Spinal cord (tissue), 9 donors: ENCODE measurements at regions not wholly inside any gene's neighbourhood (a gene's known extent, or its start where the extent isn't known, plus 50 kb on each side); places are given as distances from the start of the nearest gene placed in this dataset.

Experiments
- DNase-seq, 6 donors: peaks; one replicate each; pipeline versions ENCODE4 v3.0.0 to v3.0.0-alpha.2; 2013 to 2015; ENCODE audit warnings: low spot score in 6 of 6, low read depth in 4 of 6
- H3K27ac ChIP-seq: one replicate; pipeline ENCODE4 v1.5.1; 2013; ENCODE audit warnings: low read depth, low read length, control low read depth
- H3K27me3 ChIP-seq: one replicate; pipeline ENCODE4 v1.6.1; 2013; ENCODE audit warnings: low read length; ENCODE audit not compliant: control insufficient read depth, insufficient read depth
- H3K36me3 ChIP-seq: one replicate; pipeline ENCODE4 v1.6.1; 2013; ENCODE audit warnings: low read length; ENCODE audit not compliant: control insufficient read depth, insufficient read depth
- H3K4me1 ChIP-seq: one replicate; pipeline ENCODE4 v1.6.1; 2013; ENCODE audit warnings: low read length; ENCODE audit not compliant: control insufficient read depth, insufficient read depth
- H3K4me3 ChIP-seq: one replicate; pipeline ENCODE4 v1.5.1; 2013; ENCODE audit warnings: low read depth, low read length, control low read depth
- H3K9me3 ChIP-seq: one replicate; pipeline ENCODE4 v1.6.1; 2013; ENCODE audit warnings: low read length; ENCODE audit not compliant: control insufficient read depth, insufficient read depth
- WGBS: methylation state at CpG from one replicate; pipeline ENCODE4 v1.1.5; 2013; ENCODE audit warnings: missing lambda C conversion rate; ENCODE audit not compliant: insufficient coverage; 5-methylcytosine and 5-hydroxymethylcytosine counted together
- donor health status: healthy.

DNA sequence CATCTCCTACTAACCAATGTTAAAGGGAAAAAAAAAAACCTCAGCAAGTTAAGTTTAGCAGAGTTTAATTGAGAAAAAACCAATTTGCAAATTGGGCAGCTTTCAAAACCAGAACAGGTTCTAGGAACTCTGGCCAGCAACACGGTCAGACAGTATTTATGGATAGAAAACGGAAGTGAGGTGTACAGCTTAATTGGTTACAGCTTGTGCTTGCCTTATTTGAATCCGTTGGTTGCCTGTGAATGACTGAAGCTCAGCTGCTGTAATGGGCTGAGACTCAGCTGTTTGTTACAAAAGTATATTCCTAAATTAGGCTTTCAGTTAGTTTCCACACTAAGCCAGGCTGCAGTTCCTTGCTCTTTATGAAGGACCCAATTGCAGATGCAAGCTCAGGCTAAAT is 217.0 kb downstream of the SREK1 start:
- Histone ChIP-seq H3K4me3 (no peak overlapping the region), H3K27me3 (no peaks in the 10 kb centered on the region), H3K27ac (no peak overlapping the region), H3K9me3 (no peaks in the 10 kb centered on the region), H3K36me3 (no peaks in the 10 kb centered on the region), H3K4me1 (no peaks in the 10 kb centered on the region)
- no peak for DNase-seq
- 60% methylated on average over 3 of the region's 3 CpGs for WGBS

DNA sequence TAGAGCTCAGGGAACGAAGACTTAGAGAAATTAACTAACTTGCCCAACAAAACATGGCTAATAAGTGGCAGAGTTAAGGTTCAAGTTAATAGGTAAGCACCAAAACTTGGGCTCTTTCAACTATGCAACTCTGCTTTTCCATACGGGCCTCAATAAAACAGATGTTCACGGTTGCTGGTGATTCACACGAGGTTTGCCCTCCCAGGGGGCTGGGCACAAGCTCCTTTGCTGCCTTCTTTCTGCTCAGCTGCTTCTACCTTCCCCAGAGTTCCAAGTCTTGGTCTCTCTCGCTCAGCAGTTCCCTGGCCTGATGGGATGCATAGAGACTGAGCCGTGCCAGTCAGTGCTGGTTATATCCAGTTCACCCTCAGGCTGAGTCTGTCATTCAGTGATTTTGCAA is 217.9 kb downstream of the SREK1 start:
- 57% methylated on average over 5 of the region's 6 CpGs for WGBS
- H3K4me1 ChIP-seq = no peaks in the 10 kb centered on the region
- no peak for DNase-seq
- H3K9me3 ChIP-seq = no peaks in the 10 kb centered on the region
- no peak overlapping the region for H3K4me3 ChIP-seq
- H3K36me3 ChIP-seq = no peaks in the 10 kb centered on the region
- no peaks in the 10 kb centered on the region for H3K27me3 ChIP-seq
- H3K27ac ChIP-seq = no peak overlapping the region

DNA sequence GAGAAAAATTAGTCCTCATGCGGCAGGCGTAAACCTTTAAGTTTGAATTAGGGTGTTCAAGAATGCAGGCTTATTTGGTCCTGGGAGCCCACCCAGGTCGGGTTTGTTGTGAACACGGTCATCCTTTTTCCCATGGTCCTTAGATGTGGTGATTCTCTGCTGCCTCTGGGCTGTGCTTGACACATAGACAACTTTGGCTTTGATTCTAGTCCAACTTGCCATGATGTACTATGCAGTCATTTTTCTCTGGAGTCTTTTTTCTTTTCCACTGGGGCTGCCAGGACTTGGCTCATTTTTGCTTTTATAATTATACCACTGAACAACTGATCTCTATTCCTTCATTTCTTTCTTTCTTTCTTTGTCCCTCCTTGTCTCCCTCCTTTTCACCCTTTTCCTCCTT is 218.6 kb downstream of the SREK1 start:
- Histone ChIP-seq H3K27ac (no peak overlapping the region), H3K4me1 (no peaks in the 10 kb centered on the region), H3K9me3 (no peaks in the 10 kb centered on the region), H3K4me3 (no peak overlapping the region), H3K27me3 (no peaks in the 10 kb centered on the region), H3K36me3 (no peaks in the 10 kb centered on the region)
- WGBS = 88% methylated on average over 4 of the region's 4 CpGs
- DNase-seq = no peak

DNA sequence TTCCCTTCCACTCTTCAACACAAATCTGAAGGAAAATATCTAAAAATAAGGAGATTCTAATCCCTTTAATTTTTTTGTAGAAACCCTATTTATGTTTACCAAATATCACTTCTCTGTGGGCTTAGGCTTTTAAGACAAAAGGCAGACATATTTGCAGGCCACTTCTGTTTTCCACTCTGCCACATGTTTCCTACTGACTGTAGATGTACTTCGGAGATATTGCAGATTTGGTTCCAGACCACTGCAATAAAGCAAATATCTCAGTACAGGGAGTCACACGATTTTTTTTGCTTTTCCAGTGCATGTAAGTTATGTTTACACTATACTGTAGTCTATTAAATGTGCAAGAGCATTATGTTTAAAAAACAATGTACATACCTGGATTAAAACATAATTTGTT is 219.0 kb downstream of the SREK1 start:
- Histone ChIP-seq H3K9me3 (no peaks in the 10 kb centered on the region), H3K36me3 (no peaks in the 10 kb centered on the region), H3K27me3 (no peaks in the 10 kb centered on the region), H3K4me3 (no peak overlapping the region), H3K27ac (no peak overlapping the region), H3K4me1 (no peaks in the 10 kb centered on the region)
- WGBS = no CpG with 5 or more reads among the region's 2 CpGs
- no peak for DNase-seq

DNA sequence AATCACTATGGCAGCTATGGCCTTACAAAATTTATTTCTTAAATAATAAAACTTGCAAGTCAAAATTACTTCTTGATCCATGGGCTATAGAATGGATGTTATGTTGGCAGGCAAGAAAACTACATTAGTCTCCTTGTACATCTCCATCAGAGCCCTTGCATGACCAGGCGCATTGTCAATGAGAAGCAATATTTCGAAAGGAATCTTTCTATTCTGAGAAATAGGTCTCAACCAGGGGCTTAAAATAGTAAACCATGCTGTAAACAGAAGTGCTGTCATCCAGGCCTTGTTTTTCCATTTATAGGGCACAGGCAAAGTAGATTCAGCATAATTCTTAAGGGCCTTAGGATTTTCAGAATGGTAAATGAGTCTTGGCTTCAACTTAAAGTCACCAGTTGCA is 220.1 kb downstream of the SREK1 start:
- Histone ChIP-seq H3K27ac (no peak overlapping the region), H3K27me3 (no peaks in the 10 kb centered on the region), H3K4me3 (no peak overlapping the region), H3K9me3 (no peaks in the 10 kb centered on the region), H3K36me3 (no peaks in the 10 kb centered on the region), H3K4me1 (no peaks in the 10 kb centered on the region)
- no peak for DNase-seq
- WGBS = no CpG with 5 or more reads among the region's 2 CpGs

DNA sequence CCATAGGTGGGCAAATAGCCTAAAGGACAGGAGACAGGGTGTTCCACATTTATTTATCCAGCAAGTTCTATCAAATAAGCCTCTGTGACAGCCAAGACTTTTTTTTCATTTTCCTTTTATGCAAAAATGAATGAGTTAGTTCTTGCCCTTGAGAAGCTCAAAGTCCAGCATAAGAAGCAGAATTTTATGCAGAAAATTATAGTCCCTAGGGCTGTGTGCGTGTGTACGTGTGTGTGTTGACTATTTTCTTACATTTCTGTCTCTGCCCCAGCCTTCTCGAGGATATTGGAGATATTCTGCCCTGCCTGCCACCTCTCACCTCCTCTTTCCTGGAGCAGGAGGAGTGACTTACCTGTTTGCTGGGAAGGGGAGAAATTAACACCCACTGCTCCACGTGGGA is 221.9 kb downstream of the SREK1 start:
- Histone ChIP-seq H3K27me3 (no peaks in the 10 kb centered on the region), H3K4me3 (no peak overlapping the region), H3K36me3 (no peaks in the 10 kb centered on the region), H3K27ac (no peak overlapping the region), H3K4me1 (no peaks in the 10 kb centered on the region), H3K9me3 (no peaks in the 10 kb centered on the region)
- no CpG with 5 or more reads among the region's 4 CpGs for whole genome bisulfite sequencing
- no peak for DNase-seq

DNA sequence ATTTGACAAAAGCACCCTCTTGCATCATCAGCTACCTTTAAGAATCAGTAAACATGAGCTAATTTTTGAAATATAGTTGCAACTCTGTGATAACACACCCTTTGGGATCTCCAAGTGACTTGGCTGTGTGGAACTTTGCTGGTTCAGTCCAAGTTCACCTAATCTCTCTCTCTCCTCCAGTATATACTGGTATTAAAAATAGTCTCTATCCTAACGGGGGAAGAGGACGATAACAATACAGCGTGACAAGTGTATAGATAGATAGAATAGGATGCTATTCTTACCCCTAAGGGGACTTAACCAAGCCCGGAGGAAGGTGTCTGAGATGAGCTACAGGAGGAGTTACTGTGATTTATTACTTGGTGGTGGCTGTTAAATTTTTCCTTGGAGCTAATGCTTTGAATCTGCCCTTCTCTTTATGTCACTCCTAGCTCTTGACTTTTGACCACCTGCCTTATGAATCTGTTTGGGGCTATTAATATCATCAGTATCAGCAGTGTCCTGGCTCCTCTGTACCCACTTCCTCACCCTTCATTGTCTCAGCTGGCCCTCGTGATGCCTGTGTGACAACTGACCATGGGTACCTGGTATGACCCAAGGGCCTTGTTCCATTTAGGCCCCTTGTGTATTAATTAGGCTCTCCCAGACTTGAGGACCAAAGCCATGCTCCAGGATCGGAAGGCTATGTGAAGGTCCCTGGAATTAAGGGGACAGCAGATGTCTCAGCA is 223.9 kb downstream of the SREK1 start:
- Histone ChIP-seq H3K27me3 (no peaks in the 10 kb centered on the region), H3K4me3 (no peak overlapping the region), H3K9me3 (no peaks in the 10 kb centered on the region), H3K36me3 (no peaks in the 10 kb centered on the region), H3K27ac (no peak overlapping the region), H3K4me1 (no peaks in the 10 kb centered on the region)
- no peak for DNase-seq
- WGBS = 100% methylated on average over 2 of the region's 6 CpGs

DNA sequence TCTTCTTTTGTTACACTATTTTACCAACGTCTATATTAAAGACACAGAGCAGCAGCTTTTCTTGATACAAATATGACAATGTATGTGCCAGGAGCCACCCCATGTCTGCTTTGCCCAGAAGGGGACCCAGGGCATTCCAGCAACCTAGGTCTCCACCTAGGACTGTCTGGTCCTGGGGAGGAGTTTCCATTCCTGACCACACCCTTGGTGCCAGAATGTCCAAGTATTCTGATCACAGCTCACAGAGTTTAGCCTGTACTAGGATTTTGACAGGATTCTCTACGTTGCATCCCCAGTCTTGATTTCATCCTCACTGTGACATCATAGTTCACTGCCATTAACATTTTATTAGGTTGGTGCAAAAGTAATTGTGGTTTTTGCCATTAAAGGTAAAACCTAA is 224.7 kb downstream of the SREK1 start:
- 100% methylated on average over 1 of the region's 2 CpGs for WGBS
- no peaks in the 10 kb centered on the region for H3K9me3 ChIP-seq

DNA sequence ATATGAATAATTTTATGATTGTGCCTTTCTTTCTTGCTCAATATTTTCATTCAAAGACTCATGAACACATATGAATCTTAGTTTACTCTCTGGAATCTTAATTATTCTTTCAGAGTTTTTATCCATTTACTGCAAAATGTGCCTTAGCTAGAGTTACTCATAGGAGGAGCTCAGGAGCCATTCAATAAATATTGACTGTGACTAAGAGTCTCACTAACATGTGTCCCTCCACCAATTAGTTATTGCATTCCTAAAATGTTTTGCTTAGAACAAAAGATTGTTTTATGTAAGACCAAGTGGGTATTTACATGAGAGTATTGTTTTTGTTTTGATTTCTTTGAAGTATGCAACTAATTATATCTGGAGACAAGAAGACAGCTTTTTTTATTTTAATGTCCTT is 218.4 kb upstream of the MAST4 start:
- Histone ChIP-seq H3K9me3 (peaks cover 2% of the 10 kb centered on the region), H3K27ac (no peak overlapping the region), H3K4me1 (no peaks in the 10 kb centered on the region), H3K36me3 (no peaks in the 10 kb centered on the region), H3K4me3 (no peak overlapping the region), H3K27me3 (no peaks in the 10 kb centered on the region)
- no peak for DNase-seq

More for the DNA sequence above, 224.7 kb downstream of the SREK1 start:
- Histone ChIP-seq H3K4me1 (no peaks in the 10 kb centered on the region), H3K27me3 (no peaks in the 10 kb centered on the region), H3K36me3 (no peaks in the 10 kb centered on the region), H3K4me3 (no peak overlapping the region), H3K27ac (no peak overlapping the region)
- no peak for DNase-seq

DNA sequence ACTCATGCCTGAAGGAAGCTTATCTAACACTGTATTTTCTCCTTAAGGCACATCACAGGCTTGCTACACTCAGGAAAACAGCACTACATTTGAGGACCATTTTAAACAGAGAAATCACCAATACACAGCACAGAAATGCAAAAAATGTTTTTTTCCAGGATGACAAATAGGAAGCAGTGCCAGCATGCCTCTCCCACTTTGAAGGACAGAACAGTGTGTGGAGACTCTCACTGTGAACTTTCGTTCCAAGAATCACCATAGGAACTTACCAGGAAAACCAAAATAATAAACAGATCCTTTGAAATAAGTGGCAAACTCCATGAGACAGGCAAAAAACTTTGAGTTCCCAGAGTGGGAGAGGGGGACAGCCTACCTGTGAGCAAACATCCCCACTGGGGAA is 217.8 kb upstream of the MAST4 start:
- Histone ChIP-seq H3K4me1 (no peaks in the 10 kb centered on the region), H3K9me3 (peaks cover 2% of the 10 kb centered on the region), H3K4me3 (no peak overlapping the region), H3K27me3 (no peaks in the 10 kb centered on the region), H3K27ac (no peak overlapping the region), H3K36me3 (no peaks in the 10 kb centered on the region)
- no peak for DNase-seq
- no CpG with 5 or more reads among the region's 1 CpG for WGBS
